Heart right ventricle (tissue), 16 donors: ENCODE measurements at regions not wholly inside any gene's neighbourhood (a gene's known extent, or its start where the extent isn't known, plus 50 kb on each side); places are given as distances from the start of the nearest gene placed in this dataset.
A peak's percentile ranks its signal among the peaks of the same experiment; 100 is the strongest.

Source experiments
- ATAC-seq, 8 donors: fragments of 200-7000 bp; cut with Tn5 transposase; one replicate each; pipeline ENCODE4 v1.9.1; 2020; ENCODE audit warnings: mild to moderate bottlenecking in 8 of 8, moderate library complexity in 8 of 8, moderate number of reproducible peaks in 1 of 8
- DNase-seq, 2 donors: peaks; one replicate each; pipeline ENCODE4 v3.0.0-alpha.2; 2020
- H3K27ac ChIP-seq, 10 donors: fragments of 200-600 bp; sonication (generic) in 2 of 10; one replicate each; pipeline versions ENCODE4 v1.5.0 to v1.8.0; 2020 to 2022; ENCODE audit warnings: mild to moderate bottlenecking in 3 of 10
- H3K27me3 ChIP-seq, 7 donors: fragments of 200-600 bp; one replicate each; pipeline ENCODE4 v1.8.0; 2021 to 2022; ENCODE audit warnings: mild to moderate bottlenecking in 2 of 7
- H3K36me3 ChIP-seq, 9 donors: fragments of 200-600 bp; sonication (generic) in 1 of 9; one replicate each; pipeline versions ENCODE4 v1.5.0 to v1.8.0; 2020 to 2022; ENCODE audit warnings: mild to moderate bottlenecking in 2 of 9
- H3K4me1 ChIP-seq, 9 donors: fragments of 200-600 bp; sonication (generic) in 1 of 9; one replicate each; pipeline versions ENCODE4 v1.5.0 to v1.8.0; 2020 to 2022; ENCODE audit warnings: mild to moderate bottlenecking in 4 of 9
- H3K4me3 ChIP-seq, 10 donors: fragments of 200-600 bp; sonication (generic) in 2 of 10; one replicate each; pipeline versions ENCODE4 v1.5.0 to v1.8.0; 2020 to 2022; ENCODE audit warnings: mild to moderate bottlenecking in 7 of 10, moderate library complexity in 2 of 10
- H3K9me3 ChIP-seq, 11 donors: fragments of 200-600 bp in 10 of 11; sonication (generic) in 2 of 11; one replicate each; pipeline versions ENCODE4 v1.5.0 to v1.8.0; 2013 to 2022; ENCODE audit warnings: mild to moderate bottlenecking in 2 of 11, control low read depth in 1 of 11, moderate library complexity in 1 of 11
- CTCF ChIP-seq, 9 donors: fragments of 200-600 bp; sonication (generic) in 2 of 9; IDR thresholded peaks; one replicate each; pipeline versions ENCODE4 v1.5.0 to v1.8.0; 2021 to 2022; ENCODE audit warnings: antibody characterized with exemption in 9 of 9, mild to moderate bottlenecking in 5 of 9, moderate library complexity in 1 of 9
- WGBS, 2 donors: extraction: QIAGEN DNeasy Blood & Tissue Kit; methylation state at CpG; one replicate each; pipeline ENCODE4 v1.1.7; 2013; ENCODE audit warnings: inconsistent platforms in 1 of 2; 5-methylcytosine and 5-hydroxymethylcytosine counted together
- intact Hi-C, 10 donors: fragments of 100-400 bp; cut with DNase I; formaldehyde crosslinking; loops; one replicate each; pipeline versions ENCODE4 v1.11.1 to v1.14.2; 2022
- donor health status: Arrhythmogenic right ventricular cardiomyopathy.
- donor health status: ischemic (EF 13 %, LVEDD 7.1; RV severe dilation, severe dysfunction).
- donor health status: healthy with polysubstance abuse.
- donor health status: DM: no; HTN: yes; CAD: no.
- donor health status: DM: no; HTN: no; CAD: no.
- donor health status: ischemic (EF 25% LVEDD 6.9; RV normal size, moderate dysfunction).
- donor health status: ischemic (EF 25% LVEDD 5.7; RV mildly dilated, moderate dysfunction).
- donor health status: healthy.
- donor health status: DM: yes; HTN: yes; CAD: no.
- donor health status: Ischemic cardiomyopathy.
- donor health status: ischemic (EF 35%, LVEDD 5.7; RV mildly dilated, moderate dysfunction).
- donor health status: nonischemic (EF 11% LVEDD 7.7; RV severe dilation, severe dysfunction).
- donor health status: DM: yes; HTN: yes; CAD: no.
- donor health status: PGD.
- donor health status: ischemic (EF 29% LVEDD 5.4; RV normal size, mild dysfunction).
- donor health status: nonischemic (EF 23%, LVEDD 6.1; RV moderate dilation, normal function).

- TF ChIP-seq CTCF (IDR thresholded peaks at IDR 0.05) = peak in 6 of 9 donors; percentile 15 to 40 (median 26)
- ATAC-seq (no peak), DNase-seq (no peak)
- no peaks in the 10 kb centered on the region for H3K9me3 ChIP-seq
- H3K36me3 ChIP-seq = no peaks in the 10 kb centered on the region
- 56 to 58% methylated on average over 6 of the region's 6 CpGs for WGBS, 2 donors
- H3K4me1 ChIP-seq = no peaks in the 10 kb centered on the region
- intact Hi-C loops = no loop called here
- no peak overlapping the region for H3K27ac ChIP-seq
- peaks cover 0 to 9% (median 0%) of the 10 kb centered on the region in 7 donors for H3K27me3 ChIP-seq
- H3K4me3 ChIP-seq = no peak overlapping the region
Observed at GRCh38 chr7:108805808-108806397, 236.2 kb downstream of the DNAJB9 start.

- Histone ChIP-seq H3K9me3 (no peaks in the 10 kb centered on the region), H3K27me3 (no peaks in the 10 kb centered on the region), H3K4me3 (no peak overlapping the region), H3K4me1 (no peaks in the 10 kb centered on the region), H3K36me3 (no peaks in the 10 kb centered on the region), H3K27ac (no peak overlapping the region)
- ATAC-seq (no peak), DNase-seq (no peak)
- intact Hi-C loops = no loop called here
- TF ChIP-seq CTCF (IDR thresholded peaks at IDR 0.05) = no peak
- WGBS, 2 donors = 53 to 73% methylated on average over 1 of the region's 1 CpG
Observed at GRCh38 chr7:108808549-108809266, 239.0 kb downstream of the DNAJB9 start.

- no peak for TF ChIP-seq CTCF (IDR thresholded peaks at IDR 0.05)
- no peaks in the 10 kb centered on the region for H3K36me3 ChIP-seq
- no peak for ATAC-seq
- no peak overlapping the region for H3K4me3 ChIP-seq
- no peaks in the 10 kb centered on the region for H3K9me3 ChIP-seq
- no peaks in the 10 kb centered on the region for H3K4me1 ChIP-seq
- no peak for DNase-seq
- H3K27ac ChIP-seq = no peak overlapping the region
- intact Hi-C loops = no loop called here
- no peaks in the 10 kb centered on the region for H3K27me3 ChIP-seq
- 69 to 70% methylated on average over 2 of the region's 2 CpGs for WGBS, 2 donors
Observed at GRCh38 chr7:108809356-108809755, 239.7 kb downstream of the DNAJB9 start.

- Histone ChIP-seq H3K27ac (no peak overlapping the region), H3K27me3 (no peaks in the 10 kb centered on the region), H3K9me3 (no peaks in the 10 kb centered on the region), H3K4me1 (no peaks in the 10 kb centered on the region), H3K36me3 (no peaks in the 10 kb centered on the region), H3K4me3 (no peak overlapping the region)
- WGBS, 2 donors = 64 to 72% methylated on average over 2 of the region's 2 CpGs
- DNase-seq = no peak
- no peak for ATAC-seq
- TF ChIP-seq CTCF (IDR thresholded peaks at IDR 0.05) = no peak
- intact Hi-C loops = no loop called here
Observed at GRCh38 chr7:108810756-108811385, 241.2 kb downstream of the DNAJB9 start.
